CD8-positive, alpha-beta memory T cell (primary cell): ENCODE measurements at regions not wholly inside any gene's neighbourhood (a gene's known extent, or its start where the extent isn't known, plus 50 kb on each side); places are given as distances from the start of the nearest gene placed in this dataset.

Source experiments
- CTCF ChIA-PET: fragments of 350-600 bp; sonication (Branson Sonifier 250); formaldehyde crosslinking; loops from one replicate; lab custom pipeline; 2021; ENCODE audit warnings: antibody characterized with exemption; lab: Charles Lee
- POLR2A ChIA-PET: fragments of 350-600 bp; sonication (Branson Sonifier 250); formaldehyde crosslinking; loops from one replicate; lab custom pipeline; 2021; ENCODE audit warnings: antibody characterized with exemption; lab: Charles Lee
- DNase-seq, 5 donors: peaks; one replicate each; pipeline versions ENCODE4 v3.0.0 to v3.0.0-alpha.2; 2020 to 2022; ENCODE audit warnings: mixed read lengths in 1 of 5
- H3K27ac ChIP-seq: one replicate; pipeline ENCODE4 v1.7.0; 2013; ENCODE audit warnings: low read depth, mild to moderate bottlenecking, low read length, moderate library complexity
- H3K27me3 ChIP-seq: 2 replicates; pipeline ENCODE4 v1.7.0; 2013; ENCODE audit warnings: low read length, mild to moderate bottlenecking; ENCODE audit not compliant: insufficient read depth, poor library complexity, severe bottlenecking
- H3K36me3 ChIP-seq: 2 replicates; pipeline ENCODE4 v1.7.0; 2013; ENCODE audit warnings: mild to moderate bottlenecking, low read length, moderate library complexity; ENCODE audit not compliant: insufficient read depth
- H3K4me1 ChIP-seq: 2 replicates; pipeline ENCODE4 v1.7.0; 2013; ENCODE audit warnings: mild to moderate bottlenecking, low read length, moderate library complexity; ENCODE audit not compliant: insufficient read depth
- H3K4me3 ChIP-seq: 2 replicates; pipeline ENCODE4 v1.7.0; 2013; ENCODE audit warnings: mild to moderate bottlenecking, low read length
- H3K9me3 ChIP-seq: 2 replicates; pipeline ENCODE4 v1.7.0; 2013; ENCODE audit warnings: mild to moderate bottlenecking, low read length
- H3K27ac Mint-ChIP-seq, 8 donors: one replicate each; pipeline ENCODE4 v1.8.0; 2020 to 2021; ENCODE audit warnings: mixed read lengths in 8 of 8, mild to moderate bottlenecking in 6 of 8, inconsistent platforms in 3 of 8, moderate library complexity in 3 of 8
- H3K27me3 Mint-ChIP-seq, 2 donors: one replicate each; pipeline ENCODE4 v1.8.0; 2020 to 2021; ENCODE audit warnings: mixed read lengths in 2 of 2, mild to moderate bottlenecking in 1 of 2, moderate library complexity in 1 of 2
- H3K36me3 Mint-ChIP-seq, 3 donors: one replicate each; pipeline ENCODE4 v1.8.0; 2020 to 2021; ENCODE audit warnings: mixed read lengths in 3 of 3, inconsistent platforms in 1 of 3, mild to moderate bottlenecking in 1 of 3
- H3K4me1 Mint-ChIP-seq, 3 donors: one replicate each; pipeline ENCODE4 v1.8.0; 2020 to 2021; ENCODE audit warnings: mixed read lengths in 3 of 3, inconsistent platforms in 1 of 3, mild to moderate bottlenecking in 1 of 3
- H3K4me3 Mint-ChIP-seq, 7 donors: one replicate each; pipeline ENCODE4 v1.8.0; 2020 to 2021; ENCODE audit warnings: mixed read lengths in 7 of 7, mild to moderate bottlenecking in 6 of 7, moderate library complexity in 4 of 7, inconsistent platforms in 2 of 7
- H3K9me3 Mint-ChIP-seq, 5 donors: one replicate each; pipeline ENCODE4 v1.8.0; 2020 to 2022; ENCODE audit warnings: mixed read lengths in 5 of 5, mild to moderate bottlenecking in 3 of 5, moderate library complexity in 2 of 5, inconsistent platforms in 1 of 5

- Histone ChIP-seq H3K36me3 (no peaks in the 10 kb centered on the region), H3K27ac (no peak overlapping the region), H3K27me3 (no peaks in the 10 kb centered on the region), H3K9me3 (no peaks in the 10 kb centered on the region), H3K4me3 (no peak overlapping the region), H3K4me1 (no peaks in the 10 kb centered on the region)
- H3K4me1 Mint-ChIP-seq = peaks cover 13 to 32% (median 14%) of the 10 kb centered on the region in 3 donors
- no peaks in the 10 kb centered on the region for H3K9me3 Mint-ChIP-seq
- POLR2A ChIA-PET = no interaction called here
- peaks cover 0 to 4% of the 10 kb centered on the region in 2 donors for H3K27me3 Mint-ChIP-seq
- H3K36me3 Mint-ChIP-seq = no peaks in the 10 kb centered on the region
- H3K4me3 Mint-ChIP-seq = no peak overlapping the region
- CTCF ChIA-PET = no interaction called here
- H3K27ac Mint-ChIP-seq = peak overlapping the region in 2 of 8 donors; percentile 38
- DNase-seq = peak in 1 of 5 donors; percentile 39
These were observed 104.3 kb upstream of the TNRC6C start for GRCh38 chr17:77854083-77854758.

- Histone ChIP-seq H3K9me3 (no peaks in the 10 kb centered on the region), H3K36me3 (no peaks in the 10 kb centered on the region), H3K27me3 (no peaks in the 10 kb centered on the region), H3K27ac (no peak overlapping the region), H3K4me1 (no peaks in the 10 kb centered on the region), H3K4me3 (no peak overlapping the region)
- DNase-seq = peak in 1 of 5 donors; percentile 36
- peaks cover 0 to 4% of the 10 kb centered on the region in 2 donors for H3K27me3 Mint-ChIP-seq
- no peaks in the 10 kb centered on the region for H3K9me3 Mint-ChIP-seq
- H3K27ac Mint-ChIP-seq = peak overlapping the region in 5 of 8 donors; percentile 38 to 80 (median 47)
- CTCF ChIA-PET = no interaction called here
- no peaks in the 10 kb centered on the region for H3K36me3 Mint-ChIP-seq
- no peak overlapping the region for H3K4me3 Mint-ChIP-seq
- POLR2A ChIA-PET = no interaction called here
- H3K4me1 Mint-ChIP-seq = peaks cover 13 to 32% (median 14%) of the 10 kb centered on the region in 3 donors
These were observed 103.5 kb upstream of the TNRC6C start for GRCh38 chr17:77854759-77855745.

GRCh38 chr17:77856551-77857305 is 101.8 kb upstream of the TNRC6C start:
- Histone ChIP-seq H3K4me3 (no peak overlapping the region), H3K27me3 (no peaks in the 10 kb centered on the region), H3K27ac (no peak overlapping the region), H3K9me3 (no peaks in the 10 kb centered on the region), H3K4me1 (no peaks in the 10 kb centered on the region), H3K36me3 (no peaks in the 10 kb centered on the region)
- H3K36me3 Mint-ChIP-seq = no peaks in the 10 kb centered on the region
- no peaks in the 10 kb centered on the region for H3K9me3 Mint-ChIP-seq
- peak in 1 of 5 donors; percentile 46 for DNase-seq
- peaks cover 0 to 4% of the 10 kb centered on the region in 2 donors for H3K27me3 Mint-ChIP-seq
- CTCF ChIA-PET = no interaction called here
- peaks cover 13 to 32% (median 14%) of the 10 kb centered on the region in 3 donors for H3K4me1 Mint-ChIP-seq
- no peak overlapping the region for H3K4me3 Mint-ChIP-seq
- POLR2A ChIA-PET = interaction anchor here (0.6 kb wide), 1 partner anchor 13 kb away, joined by 5 read pairs; no protein-coding TSS in a partner anchor
- peak overlapping the region in 2 of 8 donors; percentile 47 to 72 for H3K27ac Mint-ChIP-seq

GRCh38 chr17:77857306-77857555 is 101.3 kb upstream of the TNRC6C start:
- peak overlapping the region in 2 of 8 donors; percentile 47 to 72 for H3K27ac Mint-ChIP-seq
- H3K36me3 Mint-ChIP-seq = peaks cover 0 to under 1% (median 0%) of the 10 kb centered on the region in 3 donors
- Histone ChIP-seq H3K4me1 (no peaks in the 10 kb centered on the region), H3K27ac (no peak overlapping the region), H3K27me3 (no peaks in the 10 kb centered on the region), H3K9me3 (no peaks in the 10 kb centered on the region), H3K4me3 (no peak overlapping the region), H3K36me3 (no peaks in the 10 kb centered on the region)
- H3K4me3 Mint-ChIP-seq = no peak overlapping the region
- peaks cover 14 to 33% (median 14%) of the 10 kb centered on the region in 3 donors for H3K4me1 Mint-ChIP-seq
- DNase-seq = no peak
- no peaks in the 10 kb centered on the region for H3K9me3 Mint-ChIP-seq
- POLR2A ChIA-PET = interaction anchor here (0.6 kb wide), 1 partner anchor 14 kb away, joined by 5 read pairs; no protein-coding TSS in a partner anchor
- H3K27me3 Mint-ChIP-seq = peaks cover 0 to 4% of the 10 kb centered on the region in 2 donors
- CTCF ChIA-PET = no interaction called here

- Mint-ChIP-seq H3K27me3 (peaks cover 0 to 4% of the 10 kb centered on the region in 2 donors), H3K9me3 (no peaks in the 10 kb centered on the region), H3K27ac (peak overlapping the region in 2 of 8 donors; percentile 29 to 47), H3K4me3 (no peak overlapping the region), H3K4me1 (peaks cover 18 to 37% (median 18%) of the 10 kb centered on the region in 3 donors), H3K36me3 (peaks cover 0 to 4% (median 0%) of the 10 kb centered on the region in 3 donors)
- DNase-seq = peak in 1 of 5 donors; percentile 43
- no peaks in the 10 kb centered on the region for H3K36me3 ChIP-seq
- no peaks in the 10 kb centered on the region for H3K9me3 ChIP-seq
- no peaks in the 10 kb centered on the region for H3K27me3 ChIP-seq
- ChIA-PET POLR2A (interaction anchor here (0.6 kb wide), 1 partner anchor 14 kb away, joined by 5 read pairs; no protein-coding TSS in a partner anchor), CTCF (no interaction called here)
- no peaks in the 10 kb centered on the region for H3K4me1 ChIP-seq
- no peak overlapping the region for H3K27ac ChIP-seq
- H3K4me3 ChIP-seq = no peak overlapping the region
These were observed 100.9 kb upstream of the TNRC6C start for GRCh38 chr17:77857613-77858012.

- peaks cover 20 to 43% (median 23%) of the 10 kb centered on the region in 3 donors for H3K4me1 Mint-ChIP-seq
- Histone ChIP-seq H3K9me3 (no peaks in the 10 kb centered on the region), H3K27me3 (no peaks in the 10 kb centered on the region), H3K27ac (no peak overlapping the region), H3K4me1 (no peaks in the 10 kb centered on the region), H3K36me3 (no peaks in the 10 kb centered on the region), H3K4me3 (no peak overlapping the region)
- ChIA-PET CTCF (no interaction called here), POLR2A (no interaction called here)
- peaks cover 0 to 4% (median 0%) of the 10 kb centered on the region in 3 donors for H3K36me3 Mint-ChIP-seq
- H3K27ac Mint-ChIP-seq = peak overlapping the region in 2 of 8 donors; percentile 15 to 19
- peaks cover 0 to 4% of the 10 kb centered on the region in 2 donors for H3K27me3 Mint-ChIP-seq
- H3K4me3 Mint-ChIP-seq = no peak overlapping the region
- DNase-seq = no peak
- H3K9me3 Mint-ChIP-seq = no peaks in the 10 kb centered on the region
These were observed 100.0 kb upstream of the TNRC6C start for GRCh38 chr17:77858291-77859034.

GRCh38 chr17:77859035-77859810 is 99.3 kb upstream of the TNRC6C start:
- no peaks in the 10 kb centered on the region for H3K4me1 ChIP-seq
- Mint-ChIP-seq H3K4me1 (peaks cover 23 to 51% (median 28%) of the 10 kb centered on the region in 3 donors), H3K4me3 (no peak overlapping the region), H3K27me3 (peaks cover 0 to 4% of the 10 kb centered on the region in 2 donors), H3K36me3 (peaks cover 0 to 4% (median 0%) of the 10 kb centered on the region in 3 donors), H3K9me3 (no peaks in the 10 kb centered on the region), H3K27ac (peak overlapping the region in 3 of 8 donors; percentile 19 to 61 (median 29))
- DNase-seq = peak in 1 of 5 donors; percentile 15
- H3K9me3 ChIP-seq = no peaks in the 10 kb centered on the region
- no peaks in the 10 kb centered on the region for H3K36me3 ChIP-seq
- H3K4me3 ChIP-seq = no peak overlapping the region
- H3K27ac ChIP-seq = no peak overlapping the region
- no peaks in the 10 kb centered on the region for H3K27me3 ChIP-seq
- ChIA-PET CTCF (no interaction called here), POLR2A (no interaction called here)
